CD4-positive, alpha-beta T cell treated with Interleukin-2 at 100 ng/mL for 4 hours (primary cell): ENCODE measurements at regions not wholly inside any gene's neighbourhood (a gene's known extent, or its start where the extent isn't known, plus 50 kb on each side); places are given as distances from the start of the nearest gene placed in this dataset.
"Not testable (repeated sequence)": the region's sequence is repeated elsewhere in the genome, so short reads cannot be mapped to it uniquely, and the experiment has no call there.

ENCODE experiments used
- DNase-seq: peaks from one replicate; pipeline ENCODE4 v3.0.0-alpha.2; 2020; ENCODE audit warnings: low spot score

- peak; percentile 17 for DNase-seq
Measured at GRCh38 chr4:154982187-154983047, 201.3 kb downstream of the RBM46 start.

- no peak for DNase-seq
Measured at GRCh38 chr4:154983714-154984113, 202.6 kb downstream of the RBM46 start.

- DNase-seq: no peak
Measured at GRCh38 chr4:154984148-154984547, 203.1 kb downstream of the RBM46 start.

- no peak for DNase-seq
Measured at GRCh38 chr4:154984616-154985015, 203.5 kb downstream of the RBM46 start.

- no peak for DNase-seq
Measured at GRCh38 chr4:154985673-154986072, 204.6 kb downstream of the RBM46 start.

GRCh38 chr4:154988511-154988910 lies 207.4 kb downstream of the RBM46 start:
- no peak for DNase-seq

- DNase-seq: no peak
Measured at GRCh38 chr4:154989511-154989910, 208.4 kb downstream of the RBM46 start.

GRCh38 chr4:154997866-154998265 lies 210.6 kb upstream of the NPY2R start:
- DNase-seq: not testable (repeated sequence)

- DNase-seq: no peak
Measured at GRCh38 chr4:154998284-154998683, 210.2 kb upstream of the NPY2R start.

GRCh38 chr4:154998773-154999172 lies 209.7 kb upstream of the NPY2R start:
- no peak for DNase-seq

GRCh38 chr4:154999950-155000578 lies 208.4 kb upstream of the NPY2R start:
- no peak for DNase-seq

- no peak for DNase-seq
Measured at GRCh38 chr4:155001251-155001650, 207.2 kb upstream of the NPY2R start.

GRCh38 chr4:155005395-155006090 lies 202.9 kb upstream of the NPY2R start:
- DNase-seq: no peak

- DNase-seq: no peak
Measured at GRCh38 chr4:155007660-155008176, 200.7 kb upstream of the NPY2R start.

GRCh38 chr4:155008389-155008788 lies 200.0 kb upstream of the NPY2R start:
- DNase-seq: no peak

GRCh38 chr4:155009288-155009687 lies 199.1 kb upstream of the NPY2R start:
- no peak for DNase-seq

- no peak for DNase-seq
Measured at GRCh38 chr4:155010376-155010775, 198.1 kb upstream of the NPY2R start.

GRCh38 chr4:155011163-155011780 lies 197.2 kb upstream of the NPY2R start:
- DNase-seq: no peak

- DNase-seq: no peak
Measured at GRCh38 chr4:155012469-155012868, 196.0 kb upstream of the NPY2R start.

GRCh38 chr4:155017426-155017825 lies 191.0 kb upstream of the NPY2R start:
- no peak for DNase-seq

GRCh38 chr4:155025762-155026457 lies 182.5 kb upstream of the NPY2R start:
- no peak for DNase-seq

- DNase-seq: no peak
Measured at GRCh38 chr4:155026715-155027114, 181.7 kb upstream of the NPY2R start.
